Esophagus squamous epithelium (tissue), 4 donors: ENCODE measurements at regions not wholly inside any gene's neighbourhood (a gene's known extent, or its start where the extent isn't known, plus 50 kb on each side); places are given as distances from the start of the nearest gene placed in this dataset.

ENCODE experiments used
- POLR2A ChIP-seq, 4 donors: fragments of 450-650 bp; IDR thresholded peaks; one replicate each; pipeline ENCODE4 v1.6.1; 2017; ENCODE audit warnings: antibody characterized with exemption in 4 of 4, mild to moderate bottlenecking in 4 of 4, moderate library complexity in 3 of 4
- TF ChIP-seq, protein P1 (sequence below), 6 experiments: fragments of 450-650 bp in 4 of 6; fragments of 200-600 bp in 2 of 6; sonication (generic) in 2 of 6; IDR thresholded peaks; one replicate each; pipeline ENCODE4 v1.5.1; 2016 to 2019; ENCODE audit warnings: antibody characterized with exemption in 6 of 6, mild to moderate bottlenecking in 4 of 6, moderate library complexity in 4 of 6

GRCh38 chr4:64465263-64465662 lies 56.0 kb upstream of the TECRL start:
- no peak for TF ChIP-seq POLR2A (IDR thresholded peaks at IDR 0.05)
- TF ChIP-seq, protein P1, sequence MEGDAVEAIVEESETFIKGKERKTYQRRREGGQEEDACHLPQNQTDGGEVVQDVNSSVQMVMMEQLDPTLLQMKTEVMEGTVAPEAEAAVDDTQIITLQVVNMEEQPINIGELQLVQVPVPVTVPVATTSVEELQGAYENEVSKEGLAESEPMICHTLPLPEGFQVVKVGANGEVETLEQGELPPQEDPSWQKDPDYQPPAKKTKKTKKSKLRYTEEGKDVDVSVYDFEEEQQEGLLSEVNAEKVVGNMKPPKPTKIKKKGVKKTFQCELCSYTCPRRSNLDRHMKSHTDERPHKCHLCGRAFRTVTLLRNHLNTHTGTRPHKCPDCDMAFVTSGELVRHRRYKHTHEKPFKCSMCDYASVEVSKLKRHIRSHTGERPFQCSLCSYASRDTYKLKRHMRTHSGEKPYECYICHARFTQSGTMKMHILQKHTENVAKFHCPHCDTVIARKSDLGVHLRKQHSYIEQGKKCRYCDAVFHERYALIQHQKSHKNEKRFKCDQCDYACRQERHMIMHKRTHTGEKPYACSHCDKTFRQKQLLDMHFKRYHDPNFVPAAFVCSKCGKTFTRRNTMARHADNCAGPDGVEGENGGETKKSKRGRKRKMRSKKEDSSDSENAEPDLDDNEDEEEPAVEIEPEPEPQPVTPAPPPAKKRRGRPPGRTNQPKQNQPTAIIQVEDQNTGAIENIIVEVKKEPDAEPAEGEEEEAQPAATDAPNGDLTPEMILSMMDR (IDR thresholded peaks at IDR 0.05): no peak
